ENCODE measurements at regions not wholly inside any gene's neighbourhood (a gene's known extent, or its start where the extent isn't known, plus 50 kb on each side); places are given as distances from the start of the nearest gene placed in this dataset.

DNA sequence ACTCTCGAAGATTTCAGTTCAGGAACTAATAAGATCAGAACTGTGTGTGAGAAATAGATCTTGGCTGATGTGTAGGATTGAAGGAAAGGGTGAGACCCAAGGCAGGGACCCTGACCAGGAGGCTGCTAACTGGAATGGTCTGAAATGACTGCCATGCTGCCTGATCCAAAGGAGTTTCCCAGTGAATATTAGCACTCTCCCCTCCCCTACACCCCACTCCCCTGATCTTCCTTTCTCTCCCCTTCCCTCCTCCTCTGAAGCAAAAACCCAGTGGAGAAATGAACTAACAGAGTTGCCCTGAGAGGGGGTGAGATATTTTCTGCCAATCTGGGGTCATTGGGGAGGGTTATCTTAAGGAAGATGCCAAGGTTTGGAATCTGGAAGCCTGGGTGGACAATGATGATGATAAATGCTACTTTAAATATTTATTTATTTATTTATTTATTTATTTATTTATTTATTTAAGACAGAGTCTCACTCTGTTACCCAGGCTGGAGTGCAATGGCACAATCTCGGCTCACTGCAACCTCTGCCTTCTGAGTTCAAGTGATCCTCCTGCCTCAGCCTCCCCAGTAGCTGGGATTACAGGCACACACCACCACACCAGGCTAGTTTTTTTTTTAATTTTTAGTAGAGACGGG, 371.0 kb upstream of the CHD6 start:
- no peak for TF ChIP-seq GATA2 (IDR thresholded peaks at IDR 0.05; ENCODE audit: low read depth, low read length)
- TF ChIP-seq GATA3 (IDR thresholded peaks at IDR 0.05; ENCODE audit: low read depth, low read length), result no peak

Measured in SH-SY5Y (cell line).